GM18502 (cell line): ENCODE measurements at regions not wholly inside any gene's neighbourhood (a gene's known extent, or its start where the extent isn't known, plus 50 kb on each side); places are given as distances from the start of the nearest gene placed in this dataset.

Source experiments
- ATAC-seq: cut with Tn5 transposase; IDR thresholded peaks from one replicate; pipeline ENCODE4 v1.9.1; 2021; ENCODE audit warnings: mild to moderate bottlenecking; ENCODE audit not compliant: unreplicated experiment, poor library complexity

GRCh38 chr4:52212702-52213101 is 161.6 kb downstream of the SPATA18 start:
- no peak for ATAC-seq

GRCh38 chr4:52231526-52231925 is 180.4 kb downstream of the SPATA18 start:
- no peak for ATAC-seq

- no peak for ATAC-seq
These were observed 183.7 kb downstream of the SPATA18 start for GRCh38 chr4:52234561-52235440.

- ATAC-seq = no peak
These were observed 184.6 kb downstream of the SPATA18 start for GRCh38 chr4:52235552-52236201.

- ATAC-seq = no peak
These were observed 190.8 kb downstream of the SPATA18 start for GRCh38 chr4:52241916-52242315.

- no peak for ATAC-seq
These were observed 192.3 kb downstream of the SPATA18 start for GRCh38 chr4:52243367-52243766.

GRCh38 chr4:52244103-52244775 is 193.1 kb downstream of the SPATA18 start:
- no peak for ATAC-seq

GRCh38 chr4:52244848-52245247 is 193.7 kb downstream of the SPATA18 start:
- no peak for ATAC-seq

- ATAC-seq = no peak
These were observed 195.7 kb downstream of the SPATA18 start for GRCh38 chr4:52246827-52247226.

- ATAC-seq = no peak
These were observed 196.8 kb downstream of the SPATA18 start for GRCh38 chr4:52247941-52248340.

GRCh38 chr4:52248820-52249219 is 197.7 kb downstream of the SPATA18 start:
- no peak for ATAC-seq

- ATAC-seq = no peak
These were observed 198.5 kb downstream of the SPATA18 start for GRCh38 chr4:52249581-52249980.

- no peak for ATAC-seq
These were observed 199.1 kb downstream of the SPATA18 start for GRCh38 chr4:52250154-52250553.

GRCh38 chr4:52251864-52252263 is 200.8 kb downstream of the SPATA18 start:
- no peak for ATAC-seq

- no peak for ATAC-seq
These were observed 201.9 kb downstream of the SPATA18 start for GRCh38 chr4:52253025-52253424.

GRCh38 chr4:52256522-52256921 is 205.4 kb downstream of the SPATA18 start:
- ATAC-seq = no peak

- no peak for ATAC-seq
These were observed 208.9 kb downstream of the SPATA18 start for GRCh38 chr4:52259978-52260377.

- ATAC-seq = no peak
These were observed 209.6 kb downstream of the SPATA18 start for GRCh38 chr4:52260514-52261210.

- ATAC-seq = no peak
These were observed 212.5 kb downstream of the SPATA18 start for GRCh38 chr4:52263607-52264006.

GRCh38 chr4:52265781-52266525 is 214.8 kb downstream of the SPATA18 start:
- no peak for ATAC-seq
